ENCODE measurements at regions not wholly inside any gene's neighbourhood (a gene's known extent, or its start where the extent isn't known, plus 50 kb on each side); places are given as distances from the start of the nearest gene placed in this dataset.

DNA sequence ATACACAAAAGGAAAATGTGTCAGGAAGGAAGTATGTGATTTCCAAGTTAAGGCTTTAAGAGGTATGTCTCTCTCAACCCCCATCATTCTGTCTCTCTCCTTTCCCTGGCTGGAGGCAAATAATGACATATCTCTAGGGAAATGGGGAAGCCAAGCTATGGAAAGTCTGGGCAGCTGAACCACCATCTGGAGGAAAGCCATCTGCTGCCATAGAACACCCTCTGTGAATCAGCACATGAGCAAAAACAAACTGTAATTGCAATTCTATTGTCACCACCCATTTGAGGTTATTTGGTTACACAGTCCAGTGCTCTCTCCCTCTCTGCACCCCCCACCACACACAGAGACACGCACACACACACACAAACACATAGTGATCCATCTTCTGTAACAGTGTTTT is 766.2 kb downstream of the FLRT2 start:
- H3K27me3 ChIP-seq, result no peaks in the 10 kb centered on the region
- no peak for DNase-seq

DNA sequence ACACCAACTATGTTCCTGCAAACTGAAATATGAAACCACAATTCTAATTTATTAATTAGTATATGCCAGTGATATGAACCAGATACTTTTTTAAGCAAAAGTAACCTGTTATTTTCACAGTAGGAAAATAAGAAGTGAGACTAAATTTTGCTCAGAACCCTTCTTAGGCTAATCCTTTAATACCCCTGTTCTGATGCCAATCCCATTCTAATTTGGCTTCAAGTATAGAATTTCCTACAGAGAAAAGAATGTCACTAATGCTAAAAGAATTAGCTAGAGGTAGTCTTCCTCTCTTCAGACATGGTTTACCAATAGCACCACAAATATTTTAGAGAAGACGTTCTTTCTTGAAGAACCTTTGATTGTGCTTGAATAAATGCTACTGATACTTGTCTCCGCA is 758.4 kb downstream of the FLRT2 start:
- H3K4me3 ChIP-seq, result no peak overlapping the region
- intact Hi-C loops (cut with DNase I), result no loop called here
- TF ChIP-seq POLR2A (IDR thresholded peaks at IDR 0.05), result no peak
- no peak for TF ChIP-seq CTCF (IDR thresholded peaks at IDR 0.05)
- 81 to 90% (median 86%) methylated on average over 2 of the region's 2 CpGs for WGBS, 4 donors
- H3K27me3 ChIP-seq, result no peaks in the 10 kb centered on the region
- no peaks in the 10 kb centered on the region for H3K9me3 ChIP-seq (replicated peaks in 1 of 3)
- H3K36me3 ChIP-seq (replicated peaks in 1 of 2), result no peaks in the 10 kb centered on the region
- H3K27ac ChIP-seq, result no peak overlapping the region
- DNase-seq, result no peak
- no peaks in the 10 kb centered on the region for H3K4me1 ChIP-seq (replicated peaks in 1 of 2)

More for the DNA sequence above, 766.2 kb downstream of the FLRT2 start:
- TF ChIP-seq POLR2A (IDR thresholded peaks at IDR 0.05), result no peak
- H3K4me3 ChIP-seq, result no peak overlapping the region
- intact Hi-C loops (cut with DNase I), result no loop called here
- WGBS, 4 donors, result 52 to 80% (median 71%) methylated on average over 1 of the region's 1 CpG
- no peak overlapping the region for H3K27ac ChIP-seq
- no peaks in the 10 kb centered on the region for H3K4me1 ChIP-seq (replicated peaks in 1 of 2)
- H3K9me3 ChIP-seq (replicated peaks in 1 of 3), result no peaks in the 10 kb centered on the region
- H3K36me3 ChIP-seq (replicated peaks in 1 of 2), result no peaks in the 10 kb centered on the region

- H3K27ac ChIP-seq, result no peak overlapping the region
- H3K36me3 ChIP-seq (replicated peaks in 1 of 2), result no peaks in the 10 kb centered on the region
- WGBS, 4 donors, result 60 to 71% (median 67%) methylated on average over 3 of the region's 3 CpGs
- DNase-seq, result no peak
- no peak overlapping the region for H3K4me3 ChIP-seq
- H3K4me1 ChIP-seq (replicated peaks in 1 of 2), result no peaks in the 10 kb centered on the region
- TF ChIP-seq CTCF (IDR thresholded peaks at IDR 0.05), result no peak
- TF ChIP-seq POLR2A (IDR thresholded peaks at IDR 0.05), result no peak
- H3K27me3 ChIP-seq, result no peaks in the 10 kb centered on the region
- H3K9me3 ChIP-seq (replicated peaks in 1 of 3), result no peaks in the 10 kb centered on the region
- intact Hi-C loops (cut with DNase I), result no loop called here
Measured at GRCh38 chr14:86279405-86279804, 749.5 kb downstream of the FLRT2 start.

GRCh38 chr14:86257973-86258372 is 728.0 kb downstream of the FLRT2 start:
- 54 to 64% (median 56%) methylated on average over 2 of the region's 2 CpGs for WGBS, 4 donors
- H3K4me1 ChIP-seq (replicated peaks in 1 of 2), result no peaks in the 10 kb centered on the region
- no peaks in the 10 kb centered on the region for H3K27me3 ChIP-seq
- H3K27ac ChIP-seq, result no peak overlapping the region
- no peak for DNase-seq
- no peak overlapping the region for H3K4me3 ChIP-seq
- H3K36me3 ChIP-seq (replicated peaks in 1 of 2), result no peaks in the 10 kb centered on the region
- TF ChIP-seq POLR2A (IDR thresholded peaks at IDR 0.05) (no peak), CTCF (IDR thresholded peaks at IDR 0.05) (no peak)
- no peaks in the 10 kb centered on the region for H3K9me3 ChIP-seq (replicated peaks in 1 of 3)
- intact Hi-C loops (cut with DNase I), result no loop called here

DNA sequence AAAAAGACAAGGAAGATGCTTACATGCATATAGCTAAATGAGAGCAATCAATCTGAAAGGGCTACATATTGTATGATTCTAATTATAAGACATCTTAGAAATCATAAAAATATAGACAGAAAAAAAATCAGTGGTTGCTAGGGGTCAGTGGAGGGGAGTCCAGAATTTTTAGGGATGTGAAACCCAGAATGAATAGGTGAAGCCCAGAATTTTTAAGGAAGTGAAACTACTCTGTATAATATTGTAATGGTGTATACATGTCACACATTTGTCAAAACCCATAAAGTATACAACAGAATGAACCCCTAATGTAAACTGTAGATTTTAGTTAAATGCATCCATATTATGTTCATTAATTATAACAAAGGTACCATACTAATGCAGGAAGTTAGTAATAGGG is 713.2 kb downstream of the FLRT2 start:
- H3K4me3 ChIP-seq, result no peak overlapping the region
- no peaks in the 10 kb centered on the region for H3K36me3 ChIP-seq (replicated peaks in 1 of 2)
- H3K9me3 ChIP-seq (replicated peaks in 1 of 3), result no peaks in the 10 kb centered on the region
- TF ChIP-seq POLR2A (IDR thresholded peaks at IDR 0.05) (no peak), CTCF (IDR thresholded peaks at IDR 0.05) (no peak)
- H3K27me3 ChIP-seq, result no peaks in the 10 kb centered on the region
- intact Hi-C loops (cut with DNase I), result no loop called here
- DNase-seq, result no peak
- H3K27ac ChIP-seq, result no peak overlapping the region
- no peaks in the 10 kb centered on the region for H3K4me1 ChIP-seq (replicated peaks in 1 of 2)

All from adrenal gland (tissue), 9 donors.